Suprapubic skin (tissue), 4 donors: ENCODE measurements at regions not wholly inside any gene's neighbourhood (a gene's known extent, or its start where the extent isn't known, plus 50 kb on each side); places are given as distances from the start of the nearest gene placed in this dataset.
"Not testable (repeated sequence)": the region's sequence is repeated elsewhere in the genome, so short reads cannot be mapped to it uniquely, and the experiment has no call there.

Experiments
- DNase-seq, 2 donors: peaks; one replicate each; pipeline ENCODE4 v3.0.0-alpha.2; 2019; ENCODE audit warnings: low spot score in 2 of 2
- H3K27ac ChIP-seq: fragments of 200-600 bp; sonication (generic); one replicate; pipeline ENCODE4 v1.5.1; 2019
- H3K27me3 ChIP-seq: fragments of 200-600 bp; sonication (generic); one replicate; pipeline ENCODE4 v1.5.1; 2019
- H3K36me3 ChIP-seq: fragments of 200-600 bp; sonication (generic); one replicate; pipeline ENCODE4 v1.5.1; 2019
- H3K4me1 ChIP-seq: fragments of 200-600 bp; sonication (generic); one replicate; pipeline ENCODE4 v1.5.1; 2019
- H3K4me3 ChIP-seq: fragments of 200-600 bp; sonication (generic); one replicate; pipeline ENCODE4 v1.5.1; 2019; ENCODE audit warnings: mild to moderate bottlenecking
- H3K9me3 ChIP-seq: fragments of 200-600 bp; sonication (generic); one replicate; pipeline ENCODE4 v1.5.1; 2019
- CTCF ChIP-seq, 2 donors: fragments of 200-600 bp in 1 of 2; fragments of 450-650 bp in 1 of 2; sonication (generic) in 1 of 2; IDR thresholded peaks; one replicate each; pipeline ENCODE4 v1.5.1; 2016 to 2019; ENCODE audit warnings: antibody characterized with exemption in 2 of 2, mild to moderate bottlenecking in 1 of 2, moderate library complexity in 1 of 2
- EP300 ChIP-seq: sonication (generic); formaldehyde crosslinking; IDR thresholded peaks from one replicate; pipeline ENCODE4 v1.6.1; 2017; ENCODE audit warnings: antibody characterized with exemption
- POLR2A ChIP-seq, 2 donors: fragments of 450-650 bp; IDR thresholded peaks; one replicate each; pipeline ENCODE4 v1.6.1; 2017; ENCODE audit warnings: antibody characterized with exemption in 2 of 2, mild to moderate bottlenecking in 2 of 2, moderate library complexity in 2 of 2
- POLR2AphosphoS5 ChIP-seq, 3 donors: sonication (generic); formaldehyde crosslinking; IDR thresholded peaks; one replicate each; pipeline ENCODE4 v1.6.1; 2017; ENCODE audit warnings: antibody characterized with exemption in 3 of 3
- WGBS: methylation state at CpG from one replicate; pipeline ENCODE4 v1.1.5; 2018; 5-methylcytosine and 5-hydroxymethylcytosine counted together

GRCh38 chr19:20289186-20289585 is 122.2 kb downstream of the ZNF486 start:
- Histone ChIP-seq H3K27ac (no peak overlapping the region), H3K4me1 (no peaks in the 10 kb centered on the region), H3K27me3 (no peaks in the 10 kb centered on the region), H3K4me3 (no peak overlapping the region), H3K9me3 (peaks cover 9% of the 10 kb centered on the region), H3K36me3 (no peaks in the 10 kb centered on the region)
- TF ChIP-seq POLR2AphosphoS5 (IDR thresholded peaks at IDR 0.05), result no peak
- no peak for TF ChIP-seq EP300
- no peak for TF ChIP-seq CTCF (IDR thresholded peaks at IDR 0.05)
- TF ChIP-seq POLR2A (IDR thresholded peaks at IDR 0.05), result no peak
- DNase-seq, result no peak

- DNase-seq, result no peak
These were observed 120.1 kb downstream of the ZNF486 start for GRCh38 chr19:20287070-20287469.

GRCh38 chr19:20285876-20286275 is 118.9 kb downstream of the ZNF486 start:
- not testable (repeated sequence) for H3K27ac ChIP-seq, DNase-seq, H3K4me1 ChIP-seq, H3K27me3 ChIP-seq, H3K4me3 ChIP-seq, H3K36me3 ChIP-seq, H3K9me3 ChIP-seq
- WGBS, result 80% methylated on average over 4 of the region's 4 CpGs

More at GRCh38 chr19:20287070-20287469, 120.1 kb downstream of the ZNF486 start:
- Histone ChIP-seq H3K27ac (no peak overlapping the region), H3K4me3 (no peak overlapping the region), H3K36me3 (no peaks in the 10 kb centered on the region), H3K27me3 (no peaks in the 10 kb centered on the region), H3K9me3 (peaks cover 9% of the 10 kb centered on the region), H3K4me1 (no peaks in the 10 kb centered on the region)
- TF ChIP-seq POLR2A (IDR thresholded peaks at IDR 0.05), result no peak
- TF ChIP-seq CTCF (IDR thresholded peaks at IDR 0.05), result no peak
- TF ChIP-seq EP300, result no peak
- TF ChIP-seq POLR2AphosphoS5 (IDR thresholded peaks at IDR 0.05), result no peak
- 78% methylated on average over 3 of the region's 3 CpGs for WGBS

- WGBS, result 80% methylated on average over 4 of the region's 4 CpGs
- H3K27ac ChIP-seq, result no peak overlapping the region
- no peak for DNase-seq
These were observed 112.5 kb downstream of the ZNF486 start for GRCh38 chr19:20279516-20279915.

GRCh38 chr19:20278342-20278741 is 111.3 kb downstream of the ZNF486 start:
- no peak overlapping the region for H3K4me3 ChIP-seq
- DNase-seq, result no peak
- TF ChIP-seq POLR2AphosphoS5 (IDR thresholded peaks at IDR 0.05), result no peak
- no peak for TF ChIP-seq EP300
- TF ChIP-seq POLR2A (IDR thresholded peaks at IDR 0.05), result no peak
- TF ChIP-seq CTCF (IDR thresholded peaks at IDR 0.05), result peak in 1 of 2 donors; percentile 22
- no peaks in the 10 kb centered on the region for H3K9me3 ChIP-seq
- 2% methylated on average over 7 of the region's 7 CpGs for WGBS
- H3K4me1 ChIP-seq, result no peaks in the 10 kb centered on the region
- H3K27me3 ChIP-seq, result no peaks in the 10 kb centered on the region
- no peak overlapping the region for H3K27ac ChIP-seq
- H3K36me3 ChIP-seq, result no peaks in the 10 kb centered on the region

More at GRCh38 chr19:20279516-20279915, 112.5 kb downstream of the ZNF486 start:
- H3K27me3 ChIP-seq, result no peaks in the 10 kb centered on the region
- H3K9me3 ChIP-seq, result peaks cover 2% of the 10 kb centered on the region
- no peaks in the 10 kb centered on the region for H3K4me1 ChIP-seq
- H3K4me3 ChIP-seq, result no peak overlapping the region
- no peaks in the 10 kb centered on the region for H3K36me3 ChIP-seq
- TF ChIP-seq CTCF (IDR thresholded peaks at IDR 0.05) (no peak), EP300 (no peak), POLR2AphosphoS5 (IDR thresholded peaks at IDR 0.05) (no peak), POLR2A (IDR thresholded peaks at IDR 0.05) (no peak)

- not testable (repeated sequence) for H3K4me3 ChIP-seq, H3K27me3 ChIP-seq, H3K36me3 ChIP-seq, H3K27ac ChIP-seq, H3K9me3 ChIP-seq, H3K4me1 ChIP-seq, DNase-seq
- 40% methylated on average over 1 of the region's 1 CpG for WGBS
These were observed 109.7 kb downstream of the ZNF486 start for GRCh38 chr19:20276732-20277082.
